GM21528 (cell line): ENCODE measurements at regions not wholly inside any gene's neighbourhood (a gene's known extent, or its start where the extent isn't known, plus 50 kb on each side); places are given as distances from the start of the nearest gene placed in this dataset.

Experiments used
- ATAC-seq: cut with Tn5 transposase; IDR thresholded peaks from one replicate; pipeline ENCODE4 v1.9.1; 2021; ENCODE audit warnings: mild to moderate bottlenecking, moderate library complexity; ENCODE audit not compliant: unreplicated experiment, low FRiP score

GRCh38 chr18:38923540-38923939 lies 1357.9 kb upstream of the CELF4 start:
- no peak for ATAC-seq

GRCh38 chr18:38923126-38923525 lies 1357.5 kb upstream of the CELF4 start:
- no peak for ATAC-seq

DNA sequence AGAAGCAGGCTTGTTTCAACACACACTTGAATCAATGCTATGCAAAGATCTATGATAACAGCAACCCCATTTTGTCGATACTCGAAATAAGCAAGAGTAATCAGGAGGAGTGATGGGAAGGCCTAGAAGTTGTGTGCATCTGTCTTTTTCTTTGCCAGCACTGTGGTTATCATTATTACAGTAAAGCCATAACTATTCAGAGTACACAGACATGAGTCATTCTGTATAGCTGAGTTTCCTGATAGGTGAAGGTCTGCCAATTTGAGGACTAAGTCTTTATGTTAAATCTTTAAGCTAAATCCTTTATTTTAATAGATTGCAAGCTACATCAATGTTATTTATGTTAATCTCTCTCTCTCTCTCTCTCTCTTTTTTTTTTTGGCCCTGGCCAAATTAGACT lies 1344.4 kb upstream of the CELF4 start:
- no peak for ATAC-seq

- no peak for ATAC-seq
These were observed 1337.2 kb upstream of the CELF4 start for GRCh38 chr18:38902796-38903195.

DNA sequence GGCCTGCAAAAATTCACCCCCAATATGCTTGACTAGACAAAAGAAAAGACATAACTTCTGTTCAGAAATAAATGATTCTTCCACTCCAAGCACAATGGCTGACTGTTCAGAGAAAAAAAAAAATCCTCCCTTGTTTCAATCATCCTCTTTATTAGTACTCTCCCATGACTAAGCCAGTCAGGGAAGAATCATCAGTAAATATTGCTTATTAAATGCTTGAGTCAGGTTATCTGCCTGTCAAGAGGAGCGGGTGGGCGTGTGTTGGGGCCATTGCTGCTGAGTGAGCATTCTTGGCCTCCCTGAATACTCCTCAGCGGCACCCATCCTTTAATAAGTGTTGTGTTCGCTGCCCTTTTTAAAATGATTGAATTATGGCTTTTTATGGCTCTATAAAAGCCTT lies 1334.8 kb upstream of the CELF4 start:
- no peak for ATAC-seq

DNA sequence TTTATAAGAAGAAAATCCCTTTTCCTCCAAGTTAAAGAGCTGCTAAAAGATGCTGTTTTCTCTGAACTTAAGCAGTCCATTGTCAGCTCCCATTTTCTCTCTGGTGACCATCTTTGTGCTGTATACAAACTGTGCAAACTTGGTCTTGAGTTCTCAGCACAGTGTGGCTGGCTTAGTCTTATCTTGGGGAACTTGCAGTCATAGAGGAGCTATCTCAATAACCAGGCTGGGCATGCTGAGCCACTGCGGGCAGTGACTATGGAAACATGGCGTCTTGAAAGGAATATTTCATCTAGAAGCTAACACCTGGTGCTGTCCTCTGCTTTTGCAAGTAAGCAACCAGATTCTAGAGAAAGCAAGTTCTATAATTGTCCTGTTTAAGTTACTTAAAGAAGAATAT lies 1334.4 kb upstream of the CELF4 start:
- ATAC-seq: no peak

DNA sequence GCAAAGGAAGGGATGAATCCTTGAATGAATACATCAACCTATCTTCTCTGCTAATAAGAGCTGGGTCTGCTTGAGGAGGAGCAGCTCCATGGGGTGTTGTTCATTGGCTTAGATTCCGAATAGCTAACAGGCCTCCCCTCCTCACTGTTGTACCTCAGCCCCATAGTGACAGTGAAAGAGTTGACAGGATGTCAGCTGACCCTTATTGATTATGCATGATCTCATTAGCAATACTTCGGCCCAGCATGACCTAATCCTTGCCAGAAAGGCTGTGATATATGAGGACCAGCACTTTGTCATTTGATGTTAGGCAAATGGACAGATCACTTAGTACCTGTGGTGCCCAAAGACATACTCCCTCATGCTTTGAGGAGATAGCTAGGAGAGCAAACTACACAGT lies 1333.7 kb upstream of the CELF4 start:
- ATAC-seq: no peak

- no peak for ATAC-seq
These were observed 1332.6 kb upstream of the CELF4 start for GRCh38 chr18:38898167-38898566.

- no peak for ATAC-seq
These were observed 1330.0 kb upstream of the CELF4 start for GRCh38 chr18:38895560-38895959.

GRCh38 chr18:38887671-38888020 lies 1322.0 kb upstream of the CELF4 start:
- no peak for ATAC-seq

- no peak for ATAC-seq
These were observed 1321.5 kb upstream of the CELF4 start for GRCh38 chr18:38886861-38887670.

- no peak for ATAC-seq
These were observed 1320.6 kb upstream of the CELF4 start for GRCh38 chr18:38886235-38886634.

DNA sequence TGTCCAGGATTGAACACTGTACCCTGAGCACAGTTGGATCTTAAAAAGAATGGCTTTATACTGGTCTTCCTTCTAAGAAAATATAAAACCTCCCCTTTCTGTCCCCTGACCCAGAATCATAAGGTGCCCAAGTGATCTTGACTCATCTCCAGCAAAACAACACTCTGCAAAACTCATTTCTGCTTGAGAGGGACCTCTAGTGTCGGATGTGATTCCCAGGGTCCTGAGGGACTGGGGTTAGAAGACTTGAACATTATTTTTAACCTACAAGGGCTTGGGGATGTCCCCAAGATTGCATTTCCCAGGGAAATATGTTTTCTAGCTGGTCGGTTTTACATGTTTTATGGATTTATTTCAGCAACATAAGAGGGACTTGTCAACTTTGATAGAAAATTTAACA lies 1318.5 kb upstream of the CELF4 start:
- no peak for ATAC-seq

GRCh38 chr18:38883111-38883510 lies 1317.5 kb upstream of the CELF4 start:
- ATAC-seq: no peak

- no peak for ATAC-seq
These were observed 1314.3 kb upstream of the CELF4 start for GRCh38 chr18:38879871-38880270.

GRCh38 chr18:38872342-38872741 lies 1306.7 kb upstream of the CELF4 start:
- ATAC-seq: no peak

- no peak for ATAC-seq
These were observed 1303.2 kb upstream of the CELF4 start for GRCh38 chr18:38868757-38869156.

DNA sequence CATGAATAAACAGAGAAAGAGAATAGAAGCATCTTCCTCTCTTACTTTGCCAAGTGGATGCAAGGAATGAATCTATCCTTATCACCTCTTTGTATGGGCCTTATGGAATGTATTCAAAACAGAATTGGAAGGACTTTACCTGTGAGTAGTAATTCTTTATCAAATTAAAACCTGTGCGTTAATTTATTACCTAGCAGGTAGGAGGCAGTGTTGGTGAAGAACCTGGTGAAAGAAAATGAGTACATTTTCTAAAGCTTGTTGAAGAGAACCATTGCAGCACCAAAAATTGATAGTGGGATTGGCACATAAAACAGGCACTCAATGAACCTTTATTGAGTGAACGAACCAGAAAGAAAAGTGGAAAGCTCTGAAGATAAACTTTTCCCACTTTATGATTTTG lies 1302.1 kb upstream of the CELF4 start:
- ATAC-seq: no peak

- no peak for ATAC-seq
These were observed 1285.9 kb upstream of the CELF4 start for GRCh38 chr18:38851526-38851925.

GRCh38 chr18:38847326-38847725 lies 1281.7 kb upstream of the CELF4 start:
- ATAC-seq: no peak

DNA sequence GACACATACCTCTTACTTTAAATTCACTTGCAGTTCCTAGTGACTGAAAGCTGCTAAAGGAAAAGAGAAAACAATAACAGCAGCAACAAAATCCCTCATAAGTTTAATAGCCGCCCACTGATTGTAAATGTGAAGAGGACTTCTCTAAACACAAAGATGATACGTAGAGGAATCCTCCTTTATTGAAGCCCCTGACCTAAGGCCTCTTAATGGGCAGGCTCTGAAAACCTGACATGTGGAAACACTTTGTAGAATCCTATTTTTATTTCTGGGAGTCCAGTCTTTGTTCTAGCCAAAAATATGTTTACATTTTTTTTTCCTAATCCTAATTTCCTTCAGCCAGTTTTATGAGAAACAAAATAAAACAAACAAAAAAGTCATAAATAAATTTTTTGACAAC lies 1277.7 kb upstream of the CELF4 start:
- ATAC-seq: no peak

DNA sequence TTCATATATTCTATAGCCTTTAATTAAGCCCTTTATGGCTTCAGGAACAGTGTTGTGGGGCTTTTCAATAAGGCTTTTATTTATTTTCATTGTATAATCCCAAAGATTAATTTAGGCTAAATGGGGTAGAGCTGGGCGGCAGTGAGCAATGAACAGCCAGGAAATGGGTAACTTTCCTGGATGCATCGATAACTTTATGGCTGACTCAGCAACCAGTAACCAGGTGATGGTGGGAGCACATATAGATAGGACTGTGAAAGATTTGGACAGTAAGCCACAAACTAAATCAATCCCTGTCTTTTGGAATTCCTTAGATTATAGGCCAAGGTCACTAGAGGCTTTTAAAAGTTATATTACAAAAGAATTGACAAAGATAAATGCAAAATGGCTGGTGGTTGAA lies 1260.6 kb upstream of the CELF4 start:
- no peak for ATAC-seq

- no peak for ATAC-seq
These were observed 1245.6 kb upstream of the CELF4 start for GRCh38 chr18:38811209-38811608.
